ENCODE measurements at regions not wholly inside any gene's neighbourhood (a gene's known extent, or its start where the extent isn't known, plus 50 kb on each side); places are given as distances from the start of the nearest gene placed in this dataset.

GRCh38 chr2:5519286-5519685, 172.9 kb upstream of the SOX11 start:
- H3K27ac Mint-ChIP-seq, result no peak overlapping the region
- no peaks in the 10 kb centered on the region for H3K4me1 Mint-ChIP-seq
- no peaks in the 10 kb centered on the region for H3K27me3 Mint-ChIP-seq
- no peak overlapping the region for H3K4me3 Mint-ChIP-seq
- no peak for ATAC-seq
- no peaks in the 10 kb centered on the region for H3K9me3 Mint-ChIP-seq (ENCODE audit: low read depth)
- DNase-seq, result no peak
- CTCF ChIA-PET, result no interaction called here
- no peaks in the 10 kb centered on the region for H3K36me3 Mint-ChIP-seq

DNA sequence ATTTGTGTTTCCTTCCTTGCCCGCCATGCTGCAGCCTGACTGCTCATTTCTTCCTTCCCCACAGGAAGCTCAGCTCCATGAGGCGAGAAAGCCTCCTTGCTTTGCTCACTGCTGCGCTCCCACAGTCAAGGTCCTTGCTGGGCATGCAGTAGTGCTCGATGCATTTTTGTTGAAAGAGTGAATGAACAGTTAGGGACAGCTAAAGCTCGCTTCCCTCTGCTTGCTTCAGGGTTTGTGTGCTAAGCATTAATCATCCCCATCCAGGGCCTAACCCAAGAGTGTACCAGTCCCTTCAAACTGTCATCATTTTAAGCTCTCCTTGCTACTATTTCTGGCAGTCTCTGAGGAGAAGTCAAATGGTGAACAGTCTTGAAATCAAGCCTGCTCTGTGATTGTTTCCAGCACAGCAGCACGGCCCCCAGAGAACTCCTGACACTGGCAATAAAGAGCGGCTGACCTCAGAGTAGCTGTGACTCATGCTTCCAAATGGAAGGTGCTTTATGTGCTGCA, 171.7 kb upstream of the SOX11 start:
- no peak overlapping the region for H3K4me3 Mint-ChIP-seq
- H3K4me1 Mint-ChIP-seq, result no peaks in the 10 kb centered on the region
- DNase-seq, result no peak
- H3K27me3 Mint-ChIP-seq, result no peaks in the 10 kb centered on the region
- no peak overlapping the region for H3K27ac Mint-ChIP-seq
- CTCF ChIA-PET, result no interaction called here
- ATAC-seq, result no peak
- H3K9me3 Mint-ChIP-seq (ENCODE audit: low read depth), result no peaks in the 10 kb centered on the region
- no peaks in the 10 kb centered on the region for H3K36me3 Mint-ChIP-seq

GRCh38 chr2:5521461-5521860, 170.7 kb upstream of the SOX11 start:
- Mint-ChIP-seq H3K27me3 (no peaks in the 10 kb centered on the region), H3K4me1 (no peaks in the 10 kb centered on the region), H3K36me3 (no peaks in the 10 kb centered on the region), H3K27ac (no peak overlapping the region), H3K4me3 (no peak overlapping the region), H3K9me3 (ENCODE audit: low read depth) (peaks cover 1% of the 10 kb centered on the region)
- CTCF ChIA-PET, result no interaction called here
- ATAC-seq (no peak), DNase-seq (no peak)

- Mint-ChIP-seq H3K4me3 (no peak overlapping the region), H3K36me3 (no peaks in the 10 kb centered on the region), H3K27me3 (no peaks in the 10 kb centered on the region), H3K9me3 (ENCODE audit: low read depth) (peaks cover 2% of the 10 kb centered on the region), H3K4me1 (no peaks in the 10 kb centered on the region), H3K27ac (no peak overlapping the region)
- CTCF ChIA-PET, result no interaction called here
- DNase-seq, result no peak
- ATAC-seq, result no peak
These were observed 167.6 kb upstream of the SOX11 start for GRCh38 chr2:5524551-5524950.

GRCh38 chr2:5528706-5529105, 163.5 kb upstream of the SOX11 start:
- Mint-ChIP-seq H3K9me3 (ENCODE audit: low read depth) (peaks cover 5% of the 10 kb centered on the region), H3K27me3 (no peaks in the 10 kb centered on the region), H3K36me3 (no peaks in the 10 kb centered on the region), H3K27ac (no peak overlapping the region), H3K4me3 (no peak overlapping the region), H3K4me1 (no peaks in the 10 kb centered on the region)
- CTCF ChIA-PET, result no interaction called here
- ATAC-seq (no peak), DNase-seq (no peak)

DNA sequence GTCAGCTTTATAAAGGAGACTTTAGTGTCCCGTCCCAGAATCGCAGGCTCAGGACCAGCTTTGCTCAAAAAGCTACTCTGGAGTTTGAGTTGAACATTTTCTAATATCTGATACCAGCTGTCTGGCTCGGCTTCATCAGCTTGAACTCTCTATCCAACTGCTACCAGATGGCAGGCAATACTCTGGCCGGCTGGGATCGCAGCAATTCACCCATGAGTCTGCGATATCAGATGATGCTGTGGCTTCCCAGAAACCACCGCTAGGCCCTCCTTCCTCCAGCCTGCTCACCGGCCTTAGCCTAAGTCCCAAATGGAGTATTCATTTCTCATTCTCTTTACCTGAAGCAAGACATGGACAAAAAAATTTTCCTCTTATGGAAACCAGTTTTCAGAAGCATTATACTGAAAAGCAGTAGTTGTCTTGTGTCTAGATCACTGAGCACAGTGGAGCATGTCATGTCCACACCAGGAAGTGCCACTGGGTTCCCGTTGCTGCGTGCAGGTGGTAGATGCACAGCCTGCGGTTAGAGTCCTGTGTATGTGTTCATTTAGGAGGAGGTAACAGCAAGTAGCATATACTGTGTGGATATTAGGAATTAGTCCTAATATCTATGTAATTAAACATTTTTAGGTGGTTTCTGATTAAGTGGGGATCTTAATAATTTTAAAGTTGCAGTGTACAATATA, 162.0 kb upstream of the SOX11 start:
- ATAC-seq, result no peak
- CTCF ChIA-PET, result no interaction called here
- Mint-ChIP-seq H3K27ac (no peak overlapping the region), H3K4me1 (no peaks in the 10 kb centered on the region), H3K4me3 (no peak overlapping the region), H3K9me3 (ENCODE audit: low read depth) (peaks cover 5% of the 10 kb centered on the region), H3K27me3 (no peaks in the 10 kb centered on the region), H3K36me3 (no peaks in the 10 kb centered on the region)
- no peak for DNase-seq

- ATAC-seq (no peak), DNase-seq (no peak)
- H3K9me3 Mint-ChIP-seq (ENCODE audit: low read depth), result peaks cover 7% of the 10 kb centered on the region
- H3K27ac Mint-ChIP-seq, result no peak overlapping the region
- no peaks in the 10 kb centered on the region for H3K36me3 Mint-ChIP-seq
- no peaks in the 10 kb centered on the region for H3K27me3 Mint-ChIP-seq
- CTCF ChIA-PET, result no interaction called here
- H3K4me3 Mint-ChIP-seq, result no peak overlapping the region
- H3K4me1 Mint-ChIP-seq, result no peaks in the 10 kb centered on the region
These were observed 156.9 kb upstream of the SOX11 start for GRCh38 chr2:5535301-5535700.

DNA sequence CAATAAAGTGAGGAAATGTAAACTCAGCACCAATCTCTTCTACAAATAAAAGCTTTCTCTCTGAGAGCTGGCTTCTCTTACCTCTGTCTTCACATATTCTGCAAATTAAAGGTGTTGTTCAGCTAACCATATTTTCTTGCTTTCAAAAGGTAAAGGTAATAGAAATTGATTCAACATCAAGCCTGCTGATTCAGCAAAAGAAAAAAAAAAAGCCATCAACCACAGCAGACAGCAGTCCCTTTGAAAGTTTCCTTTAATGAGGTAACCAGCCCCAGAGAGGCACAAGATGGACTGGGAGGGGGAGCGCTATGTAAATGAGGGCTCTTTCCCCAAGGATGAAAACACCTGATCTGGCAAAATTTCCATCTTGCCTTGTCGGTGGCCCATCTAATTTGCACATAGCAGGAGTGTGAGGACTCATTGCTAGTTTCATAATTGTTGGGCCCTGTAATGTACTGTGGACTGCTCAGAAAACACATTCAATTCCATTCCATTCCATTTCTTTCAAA, 154.9 kb upstream of the SOX11 start:
- no peaks in the 10 kb centered on the region for H3K36me3 Mint-ChIP-seq
- no peaks in the 10 kb centered on the region for H3K4me1 Mint-ChIP-seq
- ATAC-seq (no peak), DNase-seq (no peak)
- CTCF ChIA-PET, result no interaction called here
- no peak overlapping the region for H3K27ac Mint-ChIP-seq
- H3K4me3 Mint-ChIP-seq, result no peak overlapping the region
- peaks cover 4% of the 10 kb centered on the region for H3K9me3 Mint-ChIP-seq (ENCODE audit: low read depth)
- no peaks in the 10 kb centered on the region for H3K27me3 Mint-ChIP-seq

DNA sequence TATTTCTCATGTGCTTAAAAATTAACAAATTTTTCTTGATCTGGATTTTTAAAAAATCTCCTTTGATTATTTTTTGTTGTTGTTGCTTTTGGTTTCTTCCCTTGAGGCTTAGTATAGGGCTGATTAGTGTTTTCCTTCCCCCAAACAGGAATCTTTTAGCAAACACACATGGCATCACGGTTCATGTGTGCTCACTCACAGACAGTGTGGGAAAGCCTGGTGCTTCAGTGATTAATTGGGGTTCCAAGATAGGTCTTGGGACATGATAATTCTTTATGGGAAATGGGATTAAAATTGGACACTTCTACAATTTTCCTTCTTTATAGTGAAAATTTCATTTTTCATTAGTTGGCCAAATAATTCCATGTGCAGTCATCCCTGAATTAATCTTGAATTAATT, 153.9 kb upstream of the SOX11 start:
- peaks cover 4% of the 10 kb centered on the region for H3K9me3 Mint-ChIP-seq (ENCODE audit: low read depth)
- no peaks in the 10 kb centered on the region for H3K36me3 Mint-ChIP-seq
- no peak for ATAC-seq
- H3K27ac Mint-ChIP-seq, result no peak overlapping the region
- H3K27me3 Mint-ChIP-seq, result no peaks in the 10 kb centered on the region
- H3K4me3 Mint-ChIP-seq, result no peak overlapping the region
- DNase-seq, result no peak
- CTCF ChIA-PET, result no interaction called here
- no peaks in the 10 kb centered on the region for H3K4me1 Mint-ChIP-seq

- Mint-ChIP-seq H3K9me3 (ENCODE audit: low read depth) (peaks cover 4% of the 10 kb centered on the region), H3K4me1 (no peaks in the 10 kb centered on the region), H3K27ac (no peak overlapping the region), H3K4me3 (no peak overlapping the region), H3K36me3 (no peaks in the 10 kb centered on the region), H3K27me3 (no peaks in the 10 kb centered on the region)
- DNase-seq (no peak), ATAC-seq (no peak)
- CTCF ChIA-PET, result no interaction called here
These were observed 153.4 kb upstream of the SOX11 start for GRCh38 chr2:5538772-5539171.

DNA sequence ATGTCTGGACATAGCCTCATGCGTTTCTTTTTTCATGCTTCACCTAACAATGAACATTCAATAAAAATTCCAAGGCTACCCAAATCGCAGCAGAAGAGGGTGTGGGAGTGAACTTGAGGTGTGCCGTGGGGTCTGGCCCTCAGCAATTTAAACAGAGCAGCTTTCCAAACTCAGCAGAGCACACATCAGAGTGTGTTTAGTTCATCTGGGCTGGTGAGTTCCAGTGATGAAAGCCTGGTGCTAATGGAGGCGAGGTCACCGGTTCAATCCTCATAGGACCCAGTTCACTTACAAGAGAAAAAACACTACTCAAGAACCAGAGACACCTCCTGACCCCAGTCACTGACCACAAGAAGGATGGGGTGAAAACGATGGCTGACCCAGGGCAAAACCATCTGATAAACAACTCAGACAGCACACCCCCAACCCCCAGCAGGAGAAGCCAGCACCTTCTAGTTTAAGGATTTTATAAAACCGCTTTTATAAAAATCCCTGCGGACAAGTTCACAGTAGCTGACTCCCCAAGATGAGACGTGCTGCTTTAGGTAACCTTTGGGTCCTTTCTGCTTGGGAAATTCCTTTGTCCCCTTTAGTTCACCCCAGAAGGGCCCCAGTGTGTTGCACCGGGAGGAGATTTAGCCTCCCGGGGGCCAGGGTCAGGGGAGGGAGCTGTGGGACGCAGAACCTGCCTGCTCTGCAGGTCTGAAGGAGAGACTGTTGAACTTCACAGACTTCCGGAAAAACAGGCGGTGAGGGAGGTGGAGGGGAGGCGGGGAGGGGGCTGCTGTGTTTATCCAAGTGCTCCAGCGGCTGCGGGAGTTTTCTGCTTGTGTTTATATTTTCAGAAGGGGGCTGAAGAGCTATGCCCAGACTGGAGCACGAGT, 152.7 kb upstream of the SOX11 start:
- DNase-seq (no peak), ATAC-seq (no peak)
- H3K4me1 Mint-ChIP-seq, result no peaks in the 10 kb centered on the region
- no peaks in the 10 kb centered on the region for H3K36me3 Mint-ChIP-seq
- H3K9me3 Mint-ChIP-seq (ENCODE audit: low read depth), result peaks cover 4% of the 10 kb centered on the region
- H3K4me3 Mint-ChIP-seq, result no peak overlapping the region
- H3K27me3 Mint-ChIP-seq, result no peaks in the 10 kb centered on the region
- CTCF ChIA-PET, result no interaction called here
- H3K27ac Mint-ChIP-seq, result no peak overlapping the region

DNA sequence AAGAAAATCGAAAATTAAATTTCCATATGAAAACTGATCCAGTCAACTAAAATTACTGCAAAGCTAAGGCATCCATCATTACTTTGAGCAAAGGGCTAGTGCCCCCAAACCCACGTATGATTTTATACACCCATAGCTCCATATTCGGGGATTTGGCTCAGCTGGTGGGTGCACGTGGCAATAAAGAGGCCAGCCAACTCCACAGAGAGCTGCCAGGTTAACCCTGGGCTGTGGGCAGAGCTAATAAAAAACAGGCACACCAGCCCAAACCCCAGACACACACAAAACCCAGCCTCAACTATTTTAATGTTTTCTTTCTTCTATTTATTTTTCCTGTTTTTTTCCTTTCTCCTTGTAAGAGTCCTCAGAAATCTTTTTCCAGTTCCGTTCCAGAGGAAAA, 151.3 kb upstream of the SOX11 start:
- H3K4me3 Mint-ChIP-seq, result no peak overlapping the region
- no peaks in the 10 kb centered on the region for H3K4me1 Mint-ChIP-seq
- H3K9me3 Mint-ChIP-seq (ENCODE audit: low read depth), result peaks cover 11% of the 10 kb centered on the region
- H3K27ac Mint-ChIP-seq, result no peak overlapping the region
- H3K36me3 Mint-ChIP-seq, result no peaks in the 10 kb centered on the region
- DNase-seq, result no peak
- CTCF ChIA-PET, result no interaction called here
- no peaks in the 10 kb centered on the region for H3K27me3 Mint-ChIP-seq
- no peak for ATAC-seq

DNA sequence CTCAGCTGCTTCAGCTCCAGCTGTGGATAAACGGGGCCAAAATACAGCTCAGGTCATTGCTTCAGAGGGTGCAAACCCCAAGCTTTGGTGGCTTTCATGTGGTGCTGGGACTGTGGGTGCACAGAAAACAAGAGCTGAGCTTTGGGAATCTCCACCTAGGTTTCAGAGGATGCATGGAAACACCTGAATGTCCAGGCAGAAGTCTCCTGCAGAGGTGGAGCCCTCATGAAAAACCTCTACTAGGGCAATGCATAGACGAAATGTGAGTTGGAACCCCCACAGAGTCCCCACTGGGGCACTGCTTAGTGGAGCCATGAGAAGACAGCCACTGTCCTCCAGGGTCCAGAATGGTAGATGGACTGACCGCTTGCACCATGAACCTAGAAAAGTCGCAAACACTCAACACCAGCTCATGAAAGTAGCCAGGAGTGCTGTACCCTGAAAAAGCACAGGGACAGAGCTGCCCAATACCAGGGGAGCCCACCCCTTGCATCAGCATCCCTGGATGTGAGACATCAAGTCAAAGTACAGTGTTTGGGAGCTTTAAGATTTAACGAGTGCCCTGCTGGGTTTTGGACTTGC, 147.9 kb upstream of the SOX11 start:
- Mint-ChIP-seq H3K36me3 (no peaks in the 10 kb centered on the region), H3K4me3 (no peak overlapping the region), H3K9me3 (ENCODE audit: low read depth) (peaks cover 7% of the 10 kb centered on the region), H3K27ac (no peak overlapping the region), H3K27me3 (no peaks in the 10 kb centered on the region), H3K4me1 (no peaks in the 10 kb centered on the region)
- CTCF ChIA-PET, result no interaction called here
- ATAC-seq (no peak), DNase-seq (no peak)

DNA sequence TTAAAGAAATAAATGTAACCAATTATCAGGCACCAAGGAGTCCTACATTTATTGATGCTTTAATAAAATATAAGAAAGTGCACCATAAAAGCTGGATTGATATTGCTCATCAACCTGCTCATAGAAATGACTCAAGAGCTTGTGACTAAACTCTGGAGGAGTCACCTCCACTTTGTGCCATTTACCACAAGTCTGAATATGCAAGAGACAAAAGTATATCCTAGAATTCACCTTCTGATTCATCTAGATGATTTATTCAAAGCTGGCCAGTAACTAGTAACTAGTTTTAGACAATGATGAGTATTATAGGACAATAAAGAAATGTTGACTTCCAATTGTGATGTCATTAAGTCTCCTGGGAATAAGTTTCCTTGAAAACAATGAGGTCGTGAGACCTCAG, 146.0 kb upstream of the SOX11 start:
- no peak for DNase-seq
- no peak for ATAC-seq
- Mint-ChIP-seq H3K9me3 (ENCODE audit: low read depth) (peaks cover 7% of the 10 kb centered on the region), H3K27ac (no peak overlapping the region), H3K4me3 (no peak overlapping the region), H3K36me3 (no peaks in the 10 kb centered on the region), H3K4me1 (no peaks in the 10 kb centered on the region), H3K27me3 (no peaks in the 10 kb centered on the region)
- CTCF ChIA-PET, result no interaction called here
